ENCODE measurements at regions not wholly inside any gene's neighbourhood (a gene's known extent, or its start where the extent isn't known, plus 50 kb on each side); places are given as distances from the start of the nearest gene placed in this dataset.

GRCh38 chr7:25966469-25966868 is 185.5 kb upstream of the NFE2L3 start:
- no peak for DNase-seq

- DNase-seq = peak; percentile 5 to 42 (median 20)
These were observed 184.5 kb upstream of the NFE2L3 start for GRCh38 chr7:25967278-25968204.

GRCh38 chr7:25968205-25968993 is 183.6 kb upstream of the NFE2L3 start:
- no peak for DNase-seq

DNA sequence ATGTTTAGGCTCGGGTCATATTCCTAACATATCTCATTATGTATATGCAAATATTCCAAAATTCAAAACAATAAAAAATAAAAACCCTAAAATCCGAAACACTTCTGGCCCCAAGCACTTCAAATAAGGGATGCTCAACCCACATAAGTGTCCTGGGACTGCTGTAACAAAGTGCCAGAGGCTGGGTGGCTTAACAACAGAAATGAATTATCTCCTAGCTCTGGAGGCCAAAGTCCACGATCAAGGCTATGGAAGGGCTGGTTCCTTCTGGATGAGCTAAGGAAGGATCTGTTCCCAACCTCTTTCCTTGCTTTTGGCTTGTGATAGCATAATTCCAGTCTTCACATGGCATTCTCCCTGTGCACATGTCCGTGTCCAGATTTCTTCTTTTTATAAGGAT is 181.6 kb upstream of the NFE2L3 start:
- DNase-seq = no peak

DNA sequence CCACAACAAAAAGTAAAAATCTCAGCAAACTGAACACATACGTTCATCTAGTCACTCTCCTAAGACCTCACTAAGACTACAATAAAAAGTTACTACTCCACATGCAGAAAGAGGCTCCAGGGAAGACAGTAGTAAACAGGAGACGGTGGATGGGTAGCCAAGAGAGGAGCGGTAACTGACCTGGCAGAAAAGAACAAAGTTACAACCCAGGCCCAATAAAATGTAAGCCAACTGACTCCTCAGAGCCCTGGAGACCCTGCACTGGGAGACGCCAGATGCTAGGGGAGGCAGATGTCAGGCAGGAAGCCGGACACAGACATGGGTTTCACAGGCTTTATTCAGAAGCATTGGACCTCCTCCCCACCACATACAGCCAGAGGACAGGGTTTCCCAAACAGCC is 181.1 kb upstream of the NFE2L3 start:
- no peak for DNase-seq

GRCh38 chr7:25976630-25977029 is 175.4 kb upstream of the NFE2L3 start:
- no peak for DNase-seq

DNA sequence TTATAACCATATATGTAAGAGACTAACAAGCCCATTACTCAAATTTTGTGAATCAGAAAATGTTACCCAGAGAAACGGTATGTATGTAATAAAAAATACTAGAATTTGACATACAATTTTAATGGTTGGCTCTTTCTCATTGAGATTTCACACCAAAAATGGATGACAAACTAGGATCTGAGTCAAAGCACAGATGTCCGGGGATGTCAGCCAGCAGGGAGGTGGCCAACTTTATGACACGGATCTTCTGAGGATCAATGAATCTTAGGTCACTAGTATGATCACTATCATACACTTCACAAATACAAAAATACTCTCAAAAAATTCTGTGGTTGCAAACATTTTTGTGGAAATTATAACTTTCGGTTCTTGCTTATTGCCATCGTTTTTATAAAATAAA is 173.5 kb upstream of the NFE2L3 start:
- DNase-seq = no peak

- DNase-seq = no peak
These were observed 172.4 kb upstream of the NFE2L3 start for GRCh38 chr7:25979605-25980004.

GRCh38 chr7:25982684-25983083 is 169.3 kb upstream of the NFE2L3 start:
- no peak for DNase-seq

DNA sequence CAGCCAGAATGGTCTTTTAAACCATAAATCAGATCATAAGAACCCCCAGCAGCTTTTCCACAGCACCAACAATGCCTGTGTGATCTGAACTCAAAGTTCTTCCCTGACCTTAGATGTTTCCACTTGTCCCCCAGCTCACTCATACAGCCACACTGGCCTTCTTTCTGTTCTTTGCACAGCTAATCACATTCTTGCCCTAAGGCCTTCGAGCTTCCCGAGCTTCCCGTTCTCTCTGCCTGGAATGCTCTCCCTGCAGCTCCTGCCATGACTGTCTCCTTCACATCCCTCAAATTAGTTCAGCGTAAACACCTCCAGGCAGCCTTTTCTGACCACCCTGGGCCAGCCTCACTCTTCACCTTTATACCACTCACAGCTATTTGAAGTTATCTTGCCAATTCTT is 166.8 kb upstream of the NFE2L3 start:
- no peak for DNase-seq

- no peak for DNase-seq
These were observed 163.4 kb upstream of the NFE2L3 start for GRCh38 chr7:25988640-25989039.

- DNase-seq = no peak
These were observed 162.8 kb upstream of the NFE2L3 start for GRCh38 chr7:25989140-25989705.

DNA sequence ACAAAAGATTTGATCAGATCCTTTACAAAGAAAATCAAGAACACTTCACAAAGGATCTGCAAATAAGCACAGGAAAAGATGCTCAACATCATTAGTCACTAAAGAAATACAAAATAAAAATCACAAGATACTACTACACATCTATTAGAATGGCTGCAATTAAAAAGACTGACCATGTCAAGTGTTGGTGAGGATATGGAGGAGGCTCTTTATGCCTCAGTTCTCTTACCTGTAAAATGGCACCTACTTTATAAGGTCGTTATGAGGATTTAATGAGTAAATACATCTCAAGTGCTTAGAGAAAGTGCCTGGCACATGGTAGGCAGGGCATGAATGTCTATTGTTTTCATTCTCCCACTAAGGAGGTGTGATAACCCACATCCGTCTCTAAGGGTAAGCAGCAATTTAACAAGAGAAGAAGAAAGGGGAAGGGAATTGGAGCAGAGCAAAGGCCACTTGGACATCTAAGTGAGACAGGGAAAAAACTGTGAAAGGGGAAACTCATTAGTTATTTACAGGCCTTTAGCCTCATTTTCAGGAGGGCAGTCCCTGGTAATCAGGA is 157.5 kb upstream of the NFE2L3 start:
- no peak for DNase-seq

GRCh38 chr7:25995216-25995615 is 156.8 kb upstream of the NFE2L3 start:
- no peak for DNase-seq

- peak in 1 of 4 experiments; percentile 6 for DNase-seq
These were observed 156.0 kb upstream of the NFE2L3 start for GRCh38 chr7:25996006-25996408.

GRCh38 chr7:25998499-25998898 is 153.5 kb upstream of the NFE2L3 start:
- no peak for DNase-seq

GRCh38 chr7:26000841-26001240 is 151.2 kb upstream of the NFE2L3 start:
- no peak for DNase-seq

DNA sequence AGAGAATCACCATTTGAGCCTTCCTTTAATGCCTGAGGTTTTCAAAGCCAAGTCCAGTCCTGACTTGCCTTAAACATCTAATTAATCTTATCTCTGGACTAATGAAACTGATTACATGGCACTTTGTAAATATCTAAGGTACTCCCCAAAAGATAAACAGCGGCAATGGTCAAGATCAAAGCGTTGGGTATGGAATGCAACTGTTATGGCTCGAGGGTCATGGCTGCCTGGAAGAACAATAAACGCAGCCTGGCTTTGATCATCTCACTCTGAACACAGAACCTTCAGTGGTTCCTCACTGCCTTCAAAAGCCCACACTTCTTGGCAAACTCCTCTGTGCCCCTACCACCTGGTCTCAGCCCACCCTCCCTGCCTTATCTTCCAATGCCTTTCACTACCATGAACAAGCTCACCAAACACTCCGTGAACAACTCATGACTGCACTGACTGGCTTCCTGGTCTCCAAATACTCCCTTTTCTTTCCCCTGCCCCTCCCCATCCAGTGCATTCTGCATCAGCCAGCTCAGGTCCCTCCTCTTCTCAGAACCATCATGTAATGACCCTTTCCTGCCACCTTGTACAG is 150.2 kb upstream of the NFE2L3 start:
- DNase-seq = no peak

DNA sequence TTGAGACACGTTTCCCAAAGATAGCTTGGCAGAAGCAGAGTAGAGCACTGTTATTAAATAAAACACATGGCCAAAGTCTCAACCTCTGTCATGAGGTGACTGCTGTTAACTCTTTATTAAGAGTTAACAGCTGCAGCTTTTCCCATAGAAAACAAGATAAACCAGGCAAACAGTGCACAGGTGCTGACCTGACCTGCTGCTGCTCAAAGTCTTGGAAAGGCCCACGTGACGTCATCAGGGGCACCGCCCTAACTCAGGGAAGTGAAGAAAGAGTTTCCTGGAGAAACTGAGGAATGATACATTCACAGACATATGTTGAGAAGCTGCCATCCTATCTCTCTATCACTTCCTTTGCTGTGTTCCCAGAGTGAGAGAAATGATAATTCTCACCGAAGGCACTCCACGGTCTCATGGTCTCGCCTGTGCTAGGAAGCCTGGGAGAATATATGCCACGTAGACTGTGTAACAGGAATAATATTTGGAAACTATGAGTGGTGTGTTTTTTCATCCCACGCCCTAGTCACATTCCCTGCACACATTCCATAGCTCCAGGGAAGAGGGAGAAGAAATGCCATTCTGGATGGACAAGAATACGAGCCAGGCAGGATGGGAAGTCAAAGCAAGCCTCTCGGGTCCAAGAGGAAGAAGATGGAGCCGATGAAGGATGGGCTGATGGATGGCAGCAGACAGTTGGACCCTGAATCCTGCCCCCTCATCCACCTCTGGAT is 146.2 kb upstream of the NFE2L3 start:
- no peak for DNase-seq

- no peak for DNase-seq
These were observed 145.6 kb upstream of the NFE2L3 start for GRCh38 chr7:26006426-26006825.

DNA sequence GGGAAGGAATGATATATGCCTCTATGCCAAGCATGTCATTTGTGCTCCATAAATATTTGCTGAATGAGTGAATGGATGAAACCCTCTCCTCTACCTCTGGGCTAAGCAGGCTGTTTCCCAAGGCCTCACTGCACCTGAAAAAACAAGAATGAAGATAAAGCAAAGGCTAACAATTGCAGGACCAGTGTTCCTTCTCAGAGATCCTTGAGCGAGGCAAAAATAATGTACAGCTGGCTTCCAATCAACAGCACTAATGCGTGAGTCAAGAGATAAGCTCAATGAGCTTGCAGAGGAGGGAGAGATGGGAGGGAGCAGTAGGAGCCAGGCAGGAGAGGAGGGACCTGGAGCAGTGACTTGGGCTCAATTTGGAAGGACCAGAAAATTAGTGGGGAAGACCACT is 144.5 kb upstream of the NFE2L3 start:
- DNase-seq = no peak

GRCh38 chr7:26008428-26008827 is 143.6 kb upstream of the NFE2L3 start:
- DNase-seq = no peak

Data from suppressor macrophage (primary cell).